ENCODE measurements at regions not wholly inside any gene's neighbourhood (a gene's known extent, or its start where the extent isn't known, plus 50 kb on each side); places are given as distances from the start of the nearest gene placed in this dataset.

GRCh38 chr9:11962327-11962726 is 730.9 kb upstream of the TYRP1 start:
- Histone ChIP-seq H4K20me1 (replicated peaks; ENCODE audit: control insufficient read depth, extremely low read depth, insufficient read depth, low read length) (no peaks in the 10 kb centered on the region), H3K9me3 (replicated peaks; ENCODE audit: control insufficient read depth, insufficient read depth, low read length) (peaks cover 2% of the 10 kb centered on the region), H2AFZ (ENCODE audit: low read depth, low read length) (no peak overlapping the region), H3K9me1 (replicated peaks; ENCODE audit: control insufficient read depth, extremely low read depth, insufficient read depth, low read length) (no peaks in the 10 kb centered on the region), H3K27ac (ENCODE audit: insufficient read depth, low read depth, low read length) (no peak overlapping the region), H3K4me3 (replicated peaks in 1 of 3; ENCODE audit: insufficient read depth in 1 of 3, low read depth in 1 of 3, low read length in 3 of 3) (no peak overlapping the region), H3K79me2 (ENCODE audit: control insufficient read depth, insufficient read depth, low read length) (no peaks in the 10 kb centered on the region), H3K36me3 (ENCODE audit: control insufficient read depth in 2 of 2, extremely low read depth in 1 of 2, insufficient read depth in 2 of 2, low read length in 2 of 2) (no peaks in the 10 kb centered on the region), H3K9ac (replicated peaks; ENCODE audit: extremely low read depth, insufficient read depth, low read length) (no peak overlapping the region), H3K4me2 (ENCODE audit: insufficient read depth, low read length) (no peak overlapping the region), H3K27me3 (ENCODE audit: control insufficient read depth in 2 of 2, insufficient read depth in 2 of 2, low read length in 2 of 2) (no peaks in the 10 kb centered on the region), H3K4me1 (ENCODE audit: control insufficient read depth, extremely low read depth, insufficient read depth, low read length) (no peaks in the 10 kb centered on the region)
- ChIA-PET CTCF (no interaction called here), POLR2A (no interaction called here)
- dilution Hi-C loops (cut with MboI; ENCODE audit: extremely low pct_ligation_motif_present, low sequenced_read_pairs) (no loop called here), intact Hi-C loops (cut with micrococcal nuclease) (no loop called here)
- FAIRE-seq (no peak), DNase-seq (ENCODE audit: low read depth, low spot score) (no peak)
- BruUV-seq (replicated peaks): no TSS peak
- TF ChIP-seq CTCF (IDR thresholded peaks at IDR 0.05; ENCODE audit: extremely low read depth in 1 of 2, insufficient read depth in 1 of 2, low read depth in 1 of 2, low read length in 2 of 2) (no peak), FOS (IDR thresholded peaks at IDR 0.05; ENCODE audit: borderline replicate concordance, insufficient read depth, low read length) (no peak)

- peaks cover 2% of the 10 kb centered on the region for H3K9me3 ChIP-seq (replicated peaks; ENCODE audit: control insufficient read depth, insufficient read depth, low read length)
- H4K20me1 ChIP-seq (replicated peaks; ENCODE audit: control insufficient read depth, extremely low read depth, insufficient read depth, low read length): no peaks in the 10 kb centered on the region
- H3K4me1 ChIP-seq (ENCODE audit: control insufficient read depth, extremely low read depth, insufficient read depth, low read length): no peaks in the 10 kb centered on the region
- H2AFZ ChIP-seq (ENCODE audit: low read depth, low read length): no peak overlapping the region
- no peak overlapping the region for H3K27ac ChIP-seq (ENCODE audit: insufficient read depth, low read depth, low read length)
- no peak overlapping the region for H3K4me2 ChIP-seq (ENCODE audit: insufficient read depth, low read length)
- TF ChIP-seq POLR2AphosphoS5 (IDR thresholded peaks at IDR 0.05; ENCODE audit: insufficient read depth, low read depth, low read length): no peak
- TF ChIP-seq CTCF (IDR thresholded peaks at IDR 0.05; ENCODE audit: extremely low read depth in 1 of 2, insufficient read depth in 1 of 2, low read depth in 1 of 2, low read length in 2 of 2): no peak
- TF ChIP-seq GATA2 (IDR thresholded peaks at IDR 0.05; ENCODE audit: insufficient read depth, insufficient read length, low read depth, low read length): no peak
- TF ChIP-seq, protein P1, sequence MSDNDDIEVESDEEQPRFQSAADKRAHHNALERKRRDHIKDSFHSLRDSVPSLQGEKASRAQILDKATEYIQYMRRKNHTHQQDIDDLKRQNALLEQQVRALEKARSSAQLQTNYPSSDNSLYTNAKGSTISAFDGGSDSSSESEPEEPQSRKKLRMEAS (IDR thresholded peaks at IDR 0.05; ENCODE audit: insufficient read depth, insufficient read length): no peak
- no peak for TF ChIP-seq MYC (IDR thresholded peaks at IDR 0.05; ENCODE audit: low read depth, low read length)
- POLR2A ChIA-PET: no interaction called here
- dilution Hi-C loops (cut with MboI; ENCODE audit: extremely low pct_ligation_motif_present, low sequenced_read_pairs) (no loop called here), intact Hi-C loops (cut with micrococcal nuclease) (no loop called here)
- H3K36me3 ChIP-seq (ENCODE audit: control insufficient read depth in 2 of 2, extremely low read depth in 1 of 2, insufficient read depth in 2 of 2, low read length in 2 of 2): no peaks in the 10 kb centered on the region
- H3K79me2 ChIP-seq (ENCODE audit: control insufficient read depth, insufficient read depth, low read length): no peaks in the 10 kb centered on the region
- CTCF ChIA-PET: no interaction called here
- DNase-seq (ENCODE audit: low read depth, low spot score): no peak
- H3K9me1 ChIP-seq (replicated peaks; ENCODE audit: control insufficient read depth, extremely low read depth, insufficient read depth, low read length): no peaks in the 10 kb centered on the region
- BruUV-seq (replicated peaks): no TSS peak
- no peaks in the 10 kb centered on the region for H3K27me3 ChIP-seq (ENCODE audit: control insufficient read depth in 2 of 2, insufficient read depth in 2 of 2, low read length in 2 of 2)
- no peak for FAIRE-seq
- no peak overlapping the region for H3K4me3 ChIP-seq (replicated peaks in 1 of 3; ENCODE audit: insufficient read depth in 1 of 3, low read depth in 1 of 3, low read length in 3 of 3)
- no peak overlapping the region for H3K9ac ChIP-seq (replicated peaks; ENCODE audit: extremely low read depth, insufficient read depth, low read length)
Observed at GRCh38 chr9:11966786-11967185, 726.4 kb upstream of the TYRP1 start.
